HUES6 (cell line): ENCODE measurements at regions not wholly inside any gene's neighbourhood (a gene's known extent, or its start where the extent isn't known, plus 50 kb on each side); places are given as distances from the start of the nearest gene placed in this dataset.

Source experiments
- H3K27ac ChIP-seq: 2 replicates; pipeline ENCODE4 v1.7.0; 2013; ENCODE audit warnings: low read depth, mild to moderate bottlenecking, low read length, inconsistent platforms
- H3K27me3 ChIP-seq: 2 replicates; pipeline ENCODE4 v1.6.1; 2013; ENCODE audit warnings: low read length; ENCODE audit not compliant: control insufficient read depth, insufficient read depth
- H3K36me3 ChIP-seq: 2 replicates; pipeline ENCODE4 v1.6.1; 2013; ENCODE audit warnings: low read length; ENCODE audit not compliant: control insufficient read depth, insufficient read depth
- H3K4me1 ChIP-seq: 2 replicates; pipeline ENCODE4 v1.6.1; 2013; ENCODE audit warnings: low read length; ENCODE audit not compliant: control insufficient read depth, insufficient read depth
- H3K4me3 ChIP-seq: 2 replicates; pipeline ENCODE4 v1.5.1; 2013; ENCODE audit warnings: low read depth, low read length
- H3K9ac ChIP-seq: one replicate; pipeline ENCODE4 v1.6.1; 2013; ENCODE audit warnings: mild to moderate bottlenecking, low read length
- H3K9me3 ChIP-seq: 2 replicates; pipeline ENCODE4 v1.6.1; 2013; ENCODE audit warnings: low read depth, low read length; ENCODE audit not compliant: control insufficient read depth, insufficient read depth

- no peak overlapping the region for H3K27ac ChIP-seq
- no peak overlapping the region for H3K4me3 ChIP-seq
Measured at GRCh38 chr4:181637186-181638105, 605.8 kb upstream of the TENM3 start.

GRCh38 chr4:181643466-181643865 is 599.7 kb upstream of the TENM3 start:
- H3K9ac ChIP-seq, result no peak overlapping the region
- H3K9me3 ChIP-seq, result no peaks in the 10 kb centered on the region
- no peak overlapping the region for H3K27ac ChIP-seq
- no peak overlapping the region for H3K4me3 ChIP-seq
- H3K27me3 ChIP-seq, result no peaks in the 10 kb centered on the region
- H3K36me3 ChIP-seq, result no peaks in the 10 kb centered on the region
- no peaks in the 10 kb centered on the region for H3K4me1 ChIP-seq

More at GRCh38 chr4:181637186-181638105, 605.8 kb upstream of the TENM3 start:
- H3K27me3 ChIP-seq, result no peaks in the 10 kb centered on the region
- H3K4me1 ChIP-seq, result no peaks in the 10 kb centered on the region
- no peaks in the 10 kb centered on the region for H3K9me3 ChIP-seq
- H3K9ac ChIP-seq, result no peak overlapping the region
- no peaks in the 10 kb centered on the region for H3K36me3 ChIP-seq

GRCh38 chr4:181645489-181645888 is 597.7 kb upstream of the TENM3 start:
- H3K9ac ChIP-seq, result no peak overlapping the region
- no peak overlapping the region for H3K4me3 ChIP-seq
- H3K27ac ChIP-seq, result no peak overlapping the region
- no peaks in the 10 kb centered on the region for H3K27me3 ChIP-seq
- no peaks in the 10 kb centered on the region for H3K4me1 ChIP-seq
- H3K9me3 ChIP-seq, result no peaks in the 10 kb centered on the region
- no peaks in the 10 kb centered on the region for H3K36me3 ChIP-seq

- no peak overlapping the region for H3K27ac ChIP-seq
- H3K4me3 ChIP-seq, result no peak overlapping the region
- H3K27me3 ChIP-seq, result no peaks in the 10 kb centered on the region
- no peaks in the 10 kb centered on the region for H3K9me3 ChIP-seq
- H3K9ac ChIP-seq, result no peak overlapping the region
- H3K36me3 ChIP-seq, result no peaks in the 10 kb centered on the region
- H3K4me1 ChIP-seq, result no peaks in the 10 kb centered on the region
Measured at GRCh38 chr4:181646864-181647263, 596.3 kb upstream of the TENM3 start.

GRCh38 chr4:181647396-181648147 is 595.6 kb upstream of the TENM3 start:
- H3K27ac ChIP-seq, result no peak overlapping the region
- H3K4me3 ChIP-seq, result no peak overlapping the region
- no peaks in the 10 kb centered on the region for H3K27me3 ChIP-seq
- H3K36me3 ChIP-seq, result no peaks in the 10 kb centered on the region
- no peak overlapping the region for H3K9ac ChIP-seq
- no peaks in the 10 kb centered on the region for H3K4me1 ChIP-seq
- H3K9me3 ChIP-seq, result no peaks in the 10 kb centered on the region

- H3K4me1 ChIP-seq, result no peaks in the 10 kb centered on the region
- H3K9me3 ChIP-seq, result no peaks in the 10 kb centered on the region
- H3K9ac ChIP-seq, result no peak overlapping the region
- no peak overlapping the region for H3K4me3 ChIP-seq
- no peak overlapping the region for H3K27ac ChIP-seq
- H3K27me3 ChIP-seq, result no peaks in the 10 kb centered on the region
- no peaks in the 10 kb centered on the region for H3K36me3 ChIP-seq
Measured at GRCh38 chr4:181650033-181650825, 593.0 kb upstream of the TENM3 start.

GRCh38 chr4:181656748-181657147 is 586.5 kb upstream of the TENM3 start:
- H3K9me3 ChIP-seq, result no peaks in the 10 kb centered on the region; the same call in 1 of the 2 replicates
- H3K4me1 ChIP-seq, result 0 out of 2 replicates have a peak, but pooled peaks cover 3% of the 10 kb centered on the region
- no peak overlapping the region for H3K9ac ChIP-seq
- H3K27ac ChIP-seq, result no peak overlapping the region
- H3K36me3 ChIP-seq, result no peaks in the 10 kb centered on the region
- H3K27me3 ChIP-seq, result no peaks in the 10 kb centered on the region
- H3K4me3 ChIP-seq, result no peak overlapping the region

GRCh38 chr4:181659202-181659601 is 584.0 kb upstream of the TENM3 start:
- Histone ChIP-seq H3K9me3 (no peaks in the 10 kb centered on the region; the same call in 1 of the 2 replicates), H3K27ac (no peak overlapping the region), H3K4me1 (0 out of 2 replicates have a peak, but pooled peaks cover 3% of the 10 kb centered on the region), H3K27me3 (no peaks in the 10 kb centered on the region), H3K36me3 (no peaks in the 10 kb centered on the region), H3K4me3 (no peak overlapping the region), H3K9ac (no peak overlapping the region)

GRCh38 chr4:181659876-181660275 is 583.3 kb upstream of the TENM3 start:
- Histone ChIP-seq H3K36me3 (no peaks in the 10 kb centered on the region), H3K27me3 (no peaks in the 10 kb centered on the region), H3K27ac (no peak overlapping the region), H3K4me1 (0 out of 2 replicates have a peak, but pooled peaks cover 3% of the 10 kb centered on the region), H3K4me3 (no peak overlapping the region), H3K9me3 (no peaks in the 10 kb centered on the region; the same call in 1 of the 2 replicates), H3K9ac (no peak overlapping the region)

- no peak overlapping the region for H3K4me3 ChIP-seq
- H3K9ac ChIP-seq, result no peak overlapping the region
- no peaks in the 10 kb centered on the region for H3K27me3 ChIP-seq
- H3K36me3 ChIP-seq, result no peaks in the 10 kb centered on the region
- H3K4me1 ChIP-seq, result 0 out of 2 replicates have a peak, but pooled peaks cover 3% of the 10 kb centered on the region
- no peaks in the 10 kb centered on the region; the same call in 1 of the 2 replicates for H3K9me3 ChIP-seq
- no peak overlapping the region for H3K27ac ChIP-seq
Measured at GRCh38 chr4:181661090-181661489, 582.1 kb upstream of the TENM3 start.
